GM23338 (cell line): ENCODE measurements at regions not wholly inside any gene's neighbourhood (a gene's known extent, or its start where the extent isn't known, plus 50 kb on each side); places are given as distances from the start of the nearest gene placed in this dataset.

Source experiments
- ATAC-seq: fragments of 200-7000 bp; cut with Tn5 transposase; 3 replicates; pipeline ENCODE4 v1.9.1; 2020
- DNase-seq: peaks from one replicate; pipeline ENCODE4 v3.0.0-alpha.2; 2015; ENCODE audit warnings: low spot score
- H2AFZ ChIP-seq: fragments of 200-600 bp; sonication (generic); 2 replicates; pipeline ENCODE4 v1.8.0; 2016; ENCODE audit warnings: antibody characterized with exemption, mild to moderate bottlenecking, moderate library complexity
- H3F3A ChIP-seq: fragments of 200-600 bp; sonication (generic); replicated peaks from 2 replicates; pipeline ENCODE4 v1.8.0; 2017; ENCODE audit warnings: antibody characterized with exemption, mixed run types, low read depth
- H3K27ac ChIP-seq: fragments of 200-600 bp; sonication (generic); 2 replicates; pipeline ENCODE4 v1.6.1; 2016; ENCODE audit warnings: low read depth
- H3K27me3 ChIP-seq: fragments of 200-600 bp; sonication (generic); 2 replicates; pipeline ENCODE4 v1.8.0; 2016; ENCODE audit warnings: mild to moderate bottlenecking, mixed run types, moderate library complexity; ENCODE audit not compliant: insufficient read depth
- H3K36me3 ChIP-seq: fragments of 200-600 bp; sonication (generic); 2 replicates; pipeline ENCODE4 v1.8.0; 2016; ENCODE audit warnings: mild to moderate bottlenecking; ENCODE audit not compliant: insufficient read depth
- H3K4me1 ChIP-seq: fragments of 200-600 bp; sonication (generic); 2 replicates; pipeline ENCODE4 v1.8.0; 2016; ENCODE audit warnings: mild to moderate bottlenecking, moderate library complexity; ENCODE audit not compliant: insufficient read depth
- H3K4me2 ChIP-seq: fragments of 200-600 bp; sonication (generic); 2 replicates; pipeline ENCODE4 v1.7.1; 2017; ENCODE audit warnings: mixed run types
- H3K4me3 ChIP-seq: fragments of 200-600 bp; sonication (generic); 2 replicates; pipeline ENCODE4 v1.6.1; 2016; ENCODE audit warnings: mixed run types
- H3K79me2 ChIP-seq: fragments of 200-600 bp; sonication (generic); replicated peaks from 2 replicates; pipeline ENCODE4 v1.8.0; 2017; ENCODE audit warnings: mild to moderate bottlenecking; ENCODE audit not compliant: insufficient read depth
- H3K9me2 ChIP-seq: fragments of 200-600 bp; sonication (generic); 2 replicates; pipeline ENCODE4 v1.8.0; 2017; ENCODE audit not compliant: insufficient read depth
- H4K20me1 ChIP-seq: fragments of 200-600 bp; sonication (generic); replicated peaks from 2 replicates; pipeline ENCODE4 v1.8.0; 2017; ENCODE audit warnings: mild to moderate bottlenecking; ENCODE audit not compliant: insufficient read depth
- H3K27ac Mint-ChIP-seq: 2 replicates; pipeline ENCODE4 v1.8.0; 2020; ENCODE audit warnings: inconsistent platforms, mild to moderate bottlenecking, moderate library complexity, mixed read lengths
- H3K27me3 Mint-ChIP-seq: 3 replicates; pipeline ENCODE4 v1.8.0; 2022; ENCODE audit warnings: low read depth, mild to moderate bottlenecking, moderate library complexity, mixed read lengths, inconsistent platforms; ENCODE audit not compliant: insufficient read depth, poor library complexity
- H3K36me3 Mint-ChIP-seq: 3 replicates; pipeline ENCODE4 v1.8.0; 2021; ENCODE audit warnings: low read depth, mild to moderate bottlenecking, inconsistent platforms, moderate library complexity, mixed read lengths
- H3K4me1 Mint-ChIP-seq: 3 replicates; pipeline ENCODE4 v1.8.0; 2020; ENCODE audit warnings: mild to moderate bottlenecking, inconsistent platforms, mixed read lengths
- H3K4me3 Mint-ChIP-seq: 3 replicates; pipeline ENCODE4 v1.8.0; 2021; ENCODE audit warnings: moderate library complexity, mild to moderate bottlenecking, inconsistent platforms, mixed read lengths
- H3K9me3 Mint-ChIP-seq: 3 replicates; pipeline ENCODE4 v1.8.0; 2020; ENCODE audit warnings: moderate library complexity, mild to moderate bottlenecking, inconsistent platforms, mixed read lengths
- CTCF ChIP-seq, 2 experiments: fragments of 200-600 bp in 1 of 2; sonication (generic) in 1 of 2; conservative IDR thresholded peaks; 2 replicates each; pipeline versions ENCODE4 v1.5.1 to v1.6.1; 2016 to 2017; ENCODE audit warnings: antibody characterized with exemption in 2 of 2, low read depth in 2 of 2, mild to moderate bottlenecking in 2 of 2, moderate library complexity in 1 of 2
- ETS1 ChIP-seq: IDR thresholded peaks from 2 replicates; pipeline ENCODE4 v1.6.1; 2016; ENCODE audit warnings: antibody characterized with exemption
- EZH2 ChIP-seq: fragments of 200-600 bp; sonication (generic); IDR thresholded peaks from one replicate; pipeline ENCODE4 v1.8.0; 2017; ENCODE audit warnings: antibody characterized with exemption, mild to moderate bottlenecking, low read depth; ENCODE audit not compliant: unreplicated experiment
- JUNB ChIP-seq: IDR thresholded peaks from one replicate; pipeline ENCODE4 v1.6.1; 2016; ENCODE audit warnings: antibody characterized with exemption; ENCODE audit not compliant: unreplicated experiment
- NANOG ChIP-seq: IDR thresholded peaks from 2 replicates; pipeline ENCODE4 v1.6.1; 2016; ENCODE audit warnings: antibody characterized with exemption, borderline replicate concordance
- REST ChIP-seq: IDR thresholded peaks from one replicate; pipeline ENCODE4 v1.6.1; 2018; ENCODE audit warnings: antibody characterized with exemption; ENCODE audit not compliant: unreplicated experiment
- STAT1 ChIP-seq: IDR thresholded peaks from one replicate; pipeline ENCODE4 v1.6.1; 2016; ENCODE audit warnings: antibody characterized with exemption; ENCODE audit not compliant: unreplicated experiment
- ZNF114 ChIP-seq: fragments of 250-450 bp; sonication (Bioruptor Pico); IDR thresholded peaks from 2 replicates; pipeline ENCODE4 v1.5.0; 2020; ENCODE audit warnings: mild to moderate bottlenecking, moderate library complexity
- ZNF331 ChIP-seq: fragments of 250-450 bp; sonication (Bioruptor Pico); IDR thresholded peaks from 2 replicates; pipeline ENCODE4 v1.5.0; 2020; ENCODE audit warnings: low read depth, mild to moderate bottlenecking, moderate library complexity

- Histone ChIP-seq H3K36me3 (no peaks in the 10 kb centered on the region; the same call in 1 of the 2 replicates), H4K20me1 (no peaks in the 10 kb centered on the region), H2AFZ (peak overlapping the region; percentile 33; the same call in 1 of the 2 replicates), H3K27ac (no peak overlapping the region), H3F3A (no peaks in the 10 kb centered on the region), H3K4me3 (no peak overlapping the region), H3K4me2 (no peak overlapping the region), H3K79me2 (no peaks in the 10 kb centered on the region), H3K4me1 (no peaks in the 10 kb centered on the region), H3K27me3 (no peaks in the 10 kb centered on the region), H3K9me2 (no peaks in the 10 kb centered on the region; the same call in 1 of the 2 replicates)
- DNase-seq (no peak), ATAC-seq (no peak)
- no peak overlapping the region for H3K27ac Mint-ChIP-seq
- peaks cover 4% of the 10 kb centered on the region for H3K27me3 Mint-ChIP-seq
- H3K4me1 Mint-ChIP-seq, result peaks cover 8% of the 10 kb centered on the region; the same call in 2 of the 3 replicates
- H3K4me3 Mint-ChIP-seq, result no peak overlapping the region
- no peak for TF ChIP-seq NANOG
- no peaks in the 10 kb centered on the region for H3K9me3 Mint-ChIP-seq
- no peaks in the 10 kb centered on the region for H3K36me3 Mint-ChIP-seq
Measured at GRCh38 chr11:130636722-130637464, 188.4 kb downstream of the ADAMTS15 start.

GRCh38 chr11:130637566-130637965 is 189.1 kb downstream of the ADAMTS15 start:
- H3F3A ChIP-seq, result no peaks in the 10 kb centered on the region
- H3K36me3 ChIP-seq, result no peaks in the 10 kb centered on the region; the same call in 1 of the 2 replicates
- H3K4me1 ChIP-seq, result no peaks in the 10 kb centered on the region
- H4K20me1 ChIP-seq, result no peaks in the 10 kb centered on the region
- DNase-seq (no peak), ATAC-seq (no peak)
- no peaks in the 10 kb centered on the region for H3K9me2 ChIP-seq
- no peak overlapping the region for H2AFZ ChIP-seq
- H3K27me3 Mint-ChIP-seq, result peaks cover 4% of the 10 kb centered on the region
- no peaks in the 10 kb centered on the region for H3K9me3 Mint-ChIP-seq
- no peak overlapping the region for H3K4me2 ChIP-seq
- no peaks in the 10 kb centered on the region for H3K79me2 ChIP-seq
- no peak overlapping the region for H3K27ac Mint-ChIP-seq
- no peak overlapping the region for H3K27ac ChIP-seq
- no peaks in the 10 kb centered on the region for H3K27me3 ChIP-seq
- H3K4me3 Mint-ChIP-seq, result no peak overlapping the region
- peaks cover 8% of the 10 kb centered on the region; the same call in 2 of the 3 replicates for H3K4me1 Mint-ChIP-seq
- no peaks in the 10 kb centered on the region for H3K36me3 Mint-ChIP-seq
- H3K4me3 ChIP-seq, result no peak overlapping the region
- TF ChIP-seq REST, result no peak
- TF ChIP-seq ETS1, result no peak
- no peak for TF ChIP-seq ZNF114 (CRISPR knock-in tag)
- TF ChIP-seq JUNB, result no peak
- TF ChIP-seq EZH2, result no peak
- no peak for TF ChIP-seq ZNF331 (CRISPR knock-in tag)
- no peak for TF ChIP-seq NANOG
- no peak for TF ChIP-seq STAT1
- no peak for TF ChIP-seq CTCF (conservative IDR thresholded peaks at IDR 0.05; ENCODE audit: low read depth in 2 of 2)
